ENCODE measurements at regions not wholly inside any gene's neighbourhood (a gene's known extent, or its start where the extent isn't known, plus 50 kb on each side); places are given as distances from the start of the nearest gene placed in this dataset.
A peak's percentile ranks its signal among the peaks of the same experiment; 100 is the strongest.

- Histone ChIP-seq H3K4me2 (ENCODE audit: low read length) (no peak overlapping the region), H3K4me1 (ENCODE audit: insufficient read depth, low read length) (peaks cover 20% of the 10 kb centered on the region), H3K9me3 (ENCODE audit: insufficient read depth, low read depth, low read length) (no peaks in the 10 kb centered on the region), H2AFZ (ENCODE audit: low read depth, low read length) (no peak overlapping the region), H3K9ac (ENCODE audit: low read length) (no peak overlapping the region), H3K4me3 (ENCODE audit: insufficient read depth, low read depth, low read length) (no peak overlapping the region), H3K27ac (ENCODE audit: low read depth, low read length) (no peak overlapping the region), H3K36me3 (ENCODE audit: insufficient read depth, low read length) (no peaks in the 10 kb centered on the region), H3K27me3 (ENCODE audit: insufficient read depth, low read length) (no peaks in the 10 kb centered on the region), H3K79me2 (ENCODE audit: insufficient read depth, low read length) (peaks cover 3% of the 10 kb centered on the region), H4K20me1 (ENCODE audit: insufficient read depth, low read length) (peaks cover 6% of the 10 kb centered on the region)
- peaks cover 25% of the 10 kb centered on the region for H3K4me1 Mint-ChIP-seq (ENCODE audit: low read depth, unreplicated experiment)
- no peak for FAIRE-seq
- peaks cover 2% of the 10 kb centered on the region for H3K36me3 Mint-ChIP-seq (ENCODE audit: low read depth, unreplicated experiment)
- no peak overlapping the region for H3K27ac Mint-ChIP-seq (ENCODE audit: unreplicated experiment)
- no peak for DNase-seq (ENCODE audit: low read depth)
- no peaks in the 10 kb centered on the region for H3K9me3 Mint-ChIP-seq (ENCODE audit: unreplicated experiment)
- H3K27me3 Mint-ChIP-seq (ENCODE audit: low read depth, unreplicated experiment) = no peaks in the 10 kb centered on the region
- TF ChIP-seq CTCF (IDR thresholded peaks at IDR 0.05; ENCODE audit: insufficient read depth, low read depth, low read length) (no peak), EZH2 (IDR thresholded peaks at IDR 0.05; ENCODE audit: insufficient read depth, low read length) (no peak)
- H3K4me3 Mint-ChIP-seq (ENCODE audit: unreplicated experiment) = no peak overlapping the region
These were observed 92.1 kb downstream of the SLC25A47 start for GRCh38 chr14:100415226-100415625.

GRCh38 chr14:100416081-100416680 is 93.0 kb downstream of the SLC25A47 start:
- H3K4me1 ChIP-seq (ENCODE audit: insufficient read depth, low read length) = peaks cover 16% of the 10 kb centered on the region
- Mint-ChIP-seq H3K36me3 (ENCODE audit: low read depth, unreplicated experiment) (peaks cover 2% of the 10 kb centered on the region), H3K4me1 (ENCODE audit: low read depth, unreplicated experiment) (peaks cover 22% of the 10 kb centered on the region), H3K9me3 (ENCODE audit: unreplicated experiment) (no peaks in the 10 kb centered on the region), H3K4me3 (ENCODE audit: unreplicated experiment) (peak overlapping the region; percentile 28), H3K27ac (ENCODE audit: unreplicated experiment) (no peak overlapping the region), H3K27me3 (ENCODE audit: low read depth, unreplicated experiment) (no peaks in the 10 kb centered on the region)
- no peak for TF ChIP-seq EZH2 (IDR thresholded peaks at IDR 0.05; ENCODE audit: insufficient read depth, low read length)
- no peak for TF ChIP-seq CTCF (IDR thresholded peaks at IDR 0.05; ENCODE audit: insufficient read depth, low read depth, low read length)
- no peaks in the 10 kb centered on the region for H3K36me3 ChIP-seq (ENCODE audit: insufficient read depth, low read length)
- H3K9me3 ChIP-seq (ENCODE audit: insufficient read depth, low read depth, low read length) = no peaks in the 10 kb centered on the region
- peaks cover 3% of the 10 kb centered on the region for H3K79me2 ChIP-seq (ENCODE audit: insufficient read depth, low read length)
- peaks cover 6% of the 10 kb centered on the region for H4K20me1 ChIP-seq (ENCODE audit: insufficient read depth, low read length)
- H2AFZ ChIP-seq (ENCODE audit: low read depth, low read length) = no peak overlapping the region
- H3K27ac ChIP-seq (ENCODE audit: low read depth, low read length) = peak overlapping the region; percentile 69
- H3K4me3 ChIP-seq (ENCODE audit: insufficient read depth, low read depth, low read length) = no peak overlapping the region
- H3K27me3 ChIP-seq (ENCODE audit: insufficient read depth, low read length) = no peaks in the 10 kb centered on the region
- DNase-seq (ENCODE audit: low read depth) (no peak), FAIRE-seq (no peak)
- H3K4me2 ChIP-seq (ENCODE audit: low read length) = peak overlapping the region; percentile 60
- peak overlapping the region; percentile 33 for H3K9ac ChIP-seq (ENCODE audit: low read length)
